ENCODE measurements at regions not wholly inside any gene's neighbourhood (a gene's known extent, or its start where the extent isn't known, plus 50 kb on each side); places are given as distances from the start of the nearest gene placed in this dataset.

GRCh38 chr11:24163146-24163545, 333.7 kb upstream of the LUZP2 start:
- no peak for TF ChIP-seq CTCF (IDR thresholded peaks at IDR 0.05)
- no peak for TF ChIP-seq POLR2A (IDR thresholded peaks at IDR 0.05)
